Uterus (tissue), 3 donors: ENCODE measurements at regions not wholly inside any gene's neighbourhood (a gene's known extent, or its start where the extent isn't known, plus 50 kb on each side); places are given as distances from the start of the nearest gene placed in this dataset.
"Not testable (repeated sequence)": the region's sequence is repeated elsewhere in the genome, so short reads cannot be mapped to it uniquely, and the experiment has no call there.

Experiments
- DNase-seq, 2 donors: peaks; one replicate each; pipeline ENCODE4 v3.0.0-alpha.2; 2019 to 2020
- H3K27ac ChIP-seq, 2 donors: fragments of 200-600 bp; sonication (generic); 1 replicate in 1 of 2; 2 replicates in 1 of 2; pipeline ENCODE4 v1.5.1; 2016 to 2018
- H3K27me3 ChIP-seq, 2 donors: fragments of 200-600 bp; sonication (generic); one replicate each; pipeline ENCODE4 v1.5.1; 2018 to 2019; ENCODE audit warnings: control low read depth in 1 of 2
- H3K36me3 ChIP-seq, 2 donors: fragments of 200-600 bp; sonication (generic); one replicate each; pipeline ENCODE4 v1.5.1; 2019; ENCODE audit warnings: control low read depth in 1 of 2
- H3K4me1 ChIP-seq, 2 donors: fragments of 200-600 bp; sonication (generic); one replicate each; pipeline ENCODE4 v1.5.1; 2018 to 2019; ENCODE audit warnings: control low read depth in 1 of 2
- H3K4me3 ChIP-seq, 2 donors: fragments of 200-600 bp; sonication (generic); 1 replicate in 1 of 2; 2 replicates in 1 of 2; pipeline ENCODE4 v1.5.1; 2018 to 2019; ENCODE audit warnings: mild to moderate bottlenecking in 1 of 2
- H3K9me3 ChIP-seq, 2 donors: fragments of 200-600 bp; sonication (generic); one replicate each; pipeline ENCODE4 v1.5.1; 2019; ENCODE audit warnings: control low read depth in 1 of 2
- CTCF ChIP-seq, 4 experiments: fragments of 200-600 bp in 2 of 4; fragments of 450-650 bp in 2 of 4; sonication (generic) in 2 of 4; IDR thresholded peaks; one replicate each; pipeline ENCODE4 v1.5.1; 2016 to 2019; ENCODE audit warnings: antibody characterized with exemption in 4 of 4, mild to moderate bottlenecking in 2 of 4, moderate library complexity in 1 of 4
- POLR2A ChIP-seq, 2 donors: fragments of 450-650 bp; IDR thresholded peaks; one replicate each; pipeline ENCODE4 v1.6.1; 2016; ENCODE audit warnings: antibody characterized with exemption in 2 of 2, mild to moderate bottlenecking in 1 of 2, moderate library complexity in 1 of 2
- intact Hi-C: fragments of 100-400 bp; cut with DNase I; formaldehyde crosslinking; loops from one replicate; pipeline ENCODE4 v1.15.1; 2023; ENCODE audit warnings: low total_unique reads
- donor health status: DM: yes; HTN: yes; CAD: no.

- TF ChIP-seq CTCF (IDR thresholded peaks at IDR 0.05): no peak
- DNase-seq: no peak
- H3K4me1 ChIP-seq: no peaks in the 10 kb centered on the region
- no peak overlapping the region for H3K27ac ChIP-seq
- no peaks in the 10 kb centered on the region for H3K27me3 ChIP-seq
- no peaks in the 10 kb centered on the region for H3K9me3 ChIP-seq
- no peak overlapping the region for H3K4me3 ChIP-seq
- H3K36me3 ChIP-seq: no peaks in the 10 kb centered on the region
- intact Hi-C loops: no loop called here
These were observed 285.4 kb upstream of the USP25 start for GRCh38 chr21:15444118-15444960.

GRCh38 chr21:15445327-15445726 lies 284.5 kb upstream of the USP25 start:
- H3K9me3 ChIP-seq: no peaks in the 10 kb centered on the region
- no peak overlapping the region for H3K27ac ChIP-seq
- intact Hi-C loops: no loop called here
- no peaks in the 10 kb centered on the region for H3K27me3 ChIP-seq
- H3K4me3 ChIP-seq: no peak overlapping the region
- no peaks in the 10 kb centered on the region for H3K4me1 ChIP-seq
- TF ChIP-seq CTCF (IDR thresholded peaks at IDR 0.05) (no peak), POLR2A (IDR thresholded peaks at IDR 0.05) (no peak)
- DNase-seq: no peak
- H3K36me3 ChIP-seq: no peaks in the 10 kb centered on the region

- no peak overlapping the region for H3K27ac ChIP-seq
- no peaks in the 10 kb centered on the region for H3K4me1 ChIP-seq
- no peak for TF ChIP-seq CTCF (IDR thresholded peaks at IDR 0.05)
- no peak for TF ChIP-seq POLR2A (IDR thresholded peaks at IDR 0.05)
- no peaks in the 10 kb centered on the region for H3K9me3 ChIP-seq
- H3K36me3 ChIP-seq: no peaks in the 10 kb centered on the region
- intact Hi-C loops: no loop called here
- DNase-seq: no peak
- no peaks in the 10 kb centered on the region for H3K27me3 ChIP-seq
- H3K4me3 ChIP-seq: no peak overlapping the region
These were observed 283.6 kb upstream of the USP25 start for GRCh38 chr21:15446223-15446622.

- no peaks in the 10 kb centered on the region for H3K36me3 ChIP-seq
- H3K4me1 ChIP-seq: no peaks in the 10 kb centered on the region
- intact Hi-C loops: no loop called here
- H3K4me3 ChIP-seq: no peak overlapping the region
- no peak for DNase-seq
- H3K27ac ChIP-seq: no peak overlapping the region
- no peaks in the 10 kb centered on the region for H3K27me3 ChIP-seq
- TF ChIP-seq CTCF (IDR thresholded peaks at IDR 0.05) (no peak), POLR2A (IDR thresholded peaks at IDR 0.05) (no peak)
- H3K9me3 ChIP-seq: no peaks in the 10 kb centered on the region
These were observed 280.2 kb upstream of the USP25 start for GRCh38 chr21:15449556-15449955.

GRCh38 chr21:15453261-15453660 lies 276.5 kb upstream of the USP25 start:
- H3K36me3 ChIP-seq: no peaks in the 10 kb centered on the region
- H3K9me3 ChIP-seq: no peaks in the 10 kb centered on the region
- TF ChIP-seq CTCF (IDR thresholded peaks at IDR 0.05) (no peak), POLR2A (IDR thresholded peaks at IDR 0.05) (no peak)
- DNase-seq: no peak
- no peak overlapping the region for H3K27ac ChIP-seq
- H3K27me3 ChIP-seq: no peaks in the 10 kb centered on the region
- no peak overlapping the region for H3K4me3 ChIP-seq
- intact Hi-C loops: no loop called here
- no peaks in the 10 kb centered on the region for H3K4me1 ChIP-seq

GRCh38 chr21:15453785-15454184 lies 276.0 kb upstream of the USP25 start:
- H3K27me3 ChIP-seq, H3K4me3 ChIP-seq, H3K27ac ChIP-seq, H3K36me3 ChIP-seq, H3K4me1 ChIP-seq, H3K9me3 ChIP-seq, intact Hi-C loops, DNase-seq: not testable (repeated sequence)

- H3K36me3 ChIP-seq, H3K27ac ChIP-seq, H3K27me3 ChIP-seq, intact Hi-C loops, H3K4me3 ChIP-seq, DNase-seq, H3K9me3 ChIP-seq, H3K4me1 ChIP-seq: not testable (repeated sequence)
These were observed 274.9 kb upstream of the USP25 start for GRCh38 chr21:15454931-15455330.
